ENCODE measurements at regions not wholly inside any gene's neighbourhood (a gene's known extent, or its start where the extent isn't known, plus 50 kb on each side); places are given as distances from the start of the nearest gene placed in this dataset.

GRCh38 chr7:145633513-145633912 is 483.1 kb upstream of the CNTNAP2 start:
- Mint-ChIP-seq H3K4me1 (no peaks in the 10 kb centered on the region), H3K27ac (no peak overlapping the region), H3K36me3 (no peaks in the 10 kb centered on the region), H3K4me3 (no peak overlapping the region), H3K9me3 (peaks cover 8 to 47% (median 28%) of the 10 kb centered on the region in 6 donors), H3K27me3 (ENCODE audit: low read depth in 3 of 3) (peaks cover 0 to 2% (median 0%) of the 10 kb centered on the region in 3 donors)
- DNase-seq, result no peak

- no peak overlapping the region for H3K27ac Mint-ChIP-seq
- no peak overlapping the region for H3K4me3 Mint-ChIP-seq
- no peak for DNase-seq
- peaks cover 5 to 51% (median 15%) of the 10 kb centered on the region in 6 donors for H3K9me3 Mint-ChIP-seq
- no peaks in the 10 kb centered on the region for H3K27me3 Mint-ChIP-seq (ENCODE audit: low read depth in 3 of 3)
- H3K36me3 Mint-ChIP-seq, result no peaks in the 10 kb centered on the region
- H3K4me1 Mint-ChIP-seq, result no peaks in the 10 kb centered on the region
These were observed 492.0 kb upstream of the CNTNAP2 start for GRCh38 chr7:145624618-145625017.

GRCh38 chr7:145605963-145606362 is 510.6 kb upstream of the CNTNAP2 start:
- DNase-seq, result no peak
- Mint-ChIP-seq H3K36me3 (peaks cover 0 to 4% (median 0%) of the 10 kb centered on the region in 3 donors), H3K27ac (no peak overlapping the region), H3K4me1 (no peaks in the 10 kb centered on the region), H3K9me3 (peaks cover 12 to 48% (median 34%) of the 10 kb centered on the region in 6 donors), H3K4me3 (no peak overlapping the region), H3K27me3 (ENCODE audit: low read depth in 3 of 3) (peaks cover 0 to 2% (median 0%) of the 10 kb centered on the region in 3 donors)

GRCh38 chr7:145599376-145599775 is 517.2 kb upstream of the CNTNAP2 start:
- Mint-ChIP-seq H3K4me3 (no peak overlapping the region), H3K4me1 (no peaks in the 10 kb centered on the region), H3K36me3 (no peaks in the 10 kb centered on the region), H3K27me3 (ENCODE audit: low read depth in 3 of 3) (no peaks in the 10 kb centered on the region), H3K27ac (no peak overlapping the region), H3K9me3 (peaks cover 9 to 48% (median 23%) of the 10 kb centered on the region in 6 donors)
- no peak for DNase-seq

DNA sequence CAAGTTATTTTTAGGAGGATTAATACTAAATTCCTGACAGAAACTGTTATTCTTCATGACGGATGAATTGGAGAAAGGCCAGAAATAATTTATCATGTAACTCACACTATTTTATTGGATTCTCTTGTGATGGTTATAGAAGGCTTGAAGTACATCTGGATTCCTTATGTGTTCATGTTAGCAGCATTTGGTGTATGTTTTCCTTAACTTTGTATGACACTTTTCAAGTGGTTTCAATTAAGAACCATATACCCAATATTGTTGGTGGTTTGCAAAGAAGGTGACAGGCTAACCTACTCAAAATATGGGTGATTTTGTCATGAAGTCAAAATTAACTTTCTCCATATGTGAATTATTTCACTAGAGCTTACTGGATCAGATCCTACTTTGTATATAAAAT is 532.2 kb upstream of the CNTNAP2 start:
- H3K27me3 Mint-ChIP-seq (ENCODE audit: low read depth in 3 of 3), result peaks cover 0 to 5% (median 0%) of the 10 kb centered on the region in 3 donors
- H3K27ac Mint-ChIP-seq, result no peak overlapping the region
- H3K36me3 Mint-ChIP-seq, result peaks cover 0 to 7% (median 0%) of the 10 kb centered on the region in 3 donors
- peaks cover 0 to 47% (median 30%) of the 10 kb centered on the region in 6 donors for H3K9me3 Mint-ChIP-seq
- DNase-seq, result no peak
- H3K4me3 Mint-ChIP-seq, result no peak overlapping the region
- H3K4me1 Mint-ChIP-seq, result no peaks in the 10 kb centered on the region

- H3K9me3 Mint-ChIP-seq, result peaks cover 3 to 52% (median 35%) of the 10 kb centered on the region in 6 donors
- H3K4me3 Mint-ChIP-seq, result no peak overlapping the region
- peaks cover 0 to 5% (median 0%) of the 10 kb centered on the region in 3 donors for H3K27me3 Mint-ChIP-seq (ENCODE audit: low read depth in 3 of 3)
- peaks cover 0 to 7% (median 0%) of the 10 kb centered on the region in 3 donors for H3K36me3 Mint-ChIP-seq
- no peaks in the 10 kb centered on the region for H3K4me1 Mint-ChIP-seq
- no peak overlapping the region for H3K27ac Mint-ChIP-seq
- no peak for DNase-seq
These were observed 533.8 kb upstream of the CNTNAP2 start for GRCh38 chr7:145582742-145583303.

- no peak for DNase-seq
- no peak overlapping the region for H3K27ac Mint-ChIP-seq
- no peaks in the 10 kb centered on the region for H3K36me3 Mint-ChIP-seq
- peaks cover 0 to 1% (median 0%) of the 10 kb centered on the region in 3 donors for H3K27me3 Mint-ChIP-seq (ENCODE audit: low read depth in 3 of 3)
- H3K4me3 Mint-ChIP-seq, result no peak overlapping the region
- H3K4me1 Mint-ChIP-seq, result no peaks in the 10 kb centered on the region
- H3K9me3 Mint-ChIP-seq, result peaks cover 6 to 39% (median 9%) of the 10 kb centered on the region in 6 donors
These were observed 558.8 kb upstream of the CNTNAP2 start for GRCh38 chr7:145557805-145558204.

GRCh38 chr7:145543242-145543641 is 573.4 kb upstream of the CNTNAP2 start:
- Mint-ChIP-seq H3K9me3 (peaks cover 2 to 25% (median 19%) of the 10 kb centered on the region in 6 donors), H3K36me3 (no peaks in the 10 kb centered on the region), H3K4me1 (no peaks in the 10 kb centered on the region), H3K27me3 (ENCODE audit: low read depth in 3 of 3) (no peaks in the 10 kb centered on the region), H3K27ac (no peak overlapping the region), H3K4me3 (no peak overlapping the region)
- DNase-seq, result no peak

DNA sequence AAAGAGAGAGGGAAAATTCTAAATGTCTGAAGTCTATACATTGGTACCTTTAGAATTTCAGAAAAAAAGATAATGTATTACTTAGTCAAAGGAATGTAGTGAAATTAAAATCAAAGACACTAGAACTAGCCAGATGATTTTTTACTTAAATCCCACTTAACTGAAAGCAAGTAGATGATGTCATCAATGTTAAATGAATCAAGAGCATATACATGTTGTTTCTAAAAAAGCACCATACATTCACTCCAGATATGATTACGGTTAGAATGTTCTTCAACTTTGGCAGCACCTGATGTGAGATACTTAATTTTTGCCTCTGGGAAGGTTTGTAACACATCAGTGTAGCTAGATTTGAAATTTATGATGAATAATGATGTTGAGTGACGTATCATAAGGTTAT is 576.7 kb upstream of the CNTNAP2 start:
- Mint-ChIP-seq H3K4me3 (no peak overlapping the region), H3K9me3 (peaks cover 4 to 17% (median 14%) of the 10 kb centered on the region in 6 donors), H3K36me3 (no peaks in the 10 kb centered on the region), H3K27ac (no peak overlapping the region), H3K4me1 (no peaks in the 10 kb centered on the region), H3K27me3 (ENCODE audit: low read depth in 3 of 3) (no peaks in the 10 kb centered on the region)
- DNase-seq, result no peak

- H3K4me1 Mint-ChIP-seq, result no peaks in the 10 kb centered on the region
- no peak overlapping the region for H3K4me3 Mint-ChIP-seq
- no peak for DNase-seq
- H3K27ac Mint-ChIP-seq, result no peak overlapping the region
- H3K9me3 Mint-ChIP-seq, result peaks cover 4 to 31% (median 8%) of the 10 kb centered on the region in 6 donors
- no peaks in the 10 kb centered on the region for H3K36me3 Mint-ChIP-seq
- H3K27me3 Mint-ChIP-seq (ENCODE audit: low read depth in 3 of 3), result no peaks in the 10 kb centered on the region
These were observed 582.3 kb upstream of the CNTNAP2 start for GRCh38 chr7:145534301-145534700.

- Mint-ChIP-seq H3K36me3 (no peaks in the 10 kb centered on the region), H3K9me3 (peaks cover 0 to 23% (median 8%) of the 10 kb centered on the region in 6 donors), H3K4me3 (no peak overlapping the region), H3K27ac (no peak overlapping the region), H3K4me1 (no peaks in the 10 kb centered on the region), H3K27me3 (ENCODE audit: low read depth in 3 of 3) (no peaks in the 10 kb centered on the region)
- DNase-seq, result no peak
These were observed 596.3 kb upstream of the CNTNAP2 start for GRCh38 chr7:145520284-145520683.

DNA sequence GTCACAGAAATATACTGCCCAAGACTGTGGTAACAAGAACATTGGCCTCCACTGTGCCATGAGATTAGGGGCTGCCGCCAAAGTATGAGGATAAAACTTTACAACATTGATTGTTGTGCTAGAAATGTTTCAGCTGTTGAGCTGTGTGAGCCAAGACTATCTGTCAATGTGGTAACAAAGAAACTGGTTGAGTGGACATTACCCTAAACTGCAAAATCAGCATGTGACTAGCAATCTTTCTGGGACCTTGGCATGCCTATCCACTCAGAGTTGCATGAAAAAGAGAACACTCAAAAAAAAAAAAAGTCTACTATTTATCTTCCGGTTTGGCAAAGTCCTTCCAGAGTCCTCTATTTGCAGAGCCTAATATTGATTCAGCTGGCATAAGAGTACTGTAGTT is 605.6 kb upstream of the CNTNAP2 start:
- Mint-ChIP-seq H3K4me3 (no peak overlapping the region), H3K27me3 (ENCODE audit: low read depth in 3 of 3) (peaks cover 0 to 2% (median 0%) of the 10 kb centered on the region in 3 donors)

DNA sequence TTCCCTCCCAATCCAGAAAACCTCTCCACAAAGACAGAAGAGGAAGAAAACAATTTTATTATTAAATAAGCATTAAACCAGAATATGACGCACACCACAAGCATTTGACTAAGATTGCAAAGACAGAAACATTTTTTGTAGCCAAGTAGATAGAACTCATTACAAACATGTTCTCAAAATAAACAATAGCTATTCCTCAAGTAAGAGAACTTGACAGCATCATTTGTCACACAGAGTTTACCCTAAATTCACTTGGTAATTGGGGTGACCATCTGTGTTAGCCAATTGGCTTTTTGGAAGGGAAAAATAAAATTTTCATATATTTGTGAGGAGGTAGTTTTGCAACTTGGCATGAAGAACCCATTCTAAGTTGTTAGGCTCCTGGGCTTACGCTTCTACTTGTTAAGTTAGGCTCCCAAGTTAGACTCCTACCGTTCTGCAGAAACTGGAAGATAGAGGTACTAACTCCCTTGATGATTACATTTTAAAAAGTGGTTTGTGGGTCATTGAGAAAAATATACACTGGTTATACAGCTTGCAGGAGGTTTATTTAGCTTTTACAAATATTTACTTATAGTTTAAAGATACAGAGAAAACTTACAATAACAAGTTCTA is 618.6 kb upstream of the CNTNAP2 start:
- Mint-ChIP-seq H3K4me3 (no peak overlapping the region), H3K36me3 (no peaks in the 10 kb centered on the region), H3K27me3 (ENCODE audit: low read depth in 3 of 3) (peaks cover 0 to 3% (median 0%) of the 10 kb centered on the region in 3 donors), H3K9me3 (peaks cover 8 to 58% (median 29%) of the 10 kb centered on the region in 6 donors), H3K27ac (no peak overlapping the region), H3K4me1 (no peaks in the 10 kb centered on the region)
- DNase-seq, result no peak

More for the DNA sequence above, 605.6 kb upstream of the CNTNAP2 start:
- Mint-ChIP-seq H3K36me3 (no peaks in the 10 kb centered on the region), H3K9me3 (peaks cover 3 to 35% (median 11%) of the 10 kb centered on the region in 6 donors), H3K4me1 (no peaks in the 10 kb centered on the region), H3K27ac (no peak overlapping the region)
- DNase-seq, result no peak

- no peaks in the 10 kb centered on the region for H3K27me3 Mint-ChIP-seq (ENCODE audit: low read depth in 3 of 3)
- no peak overlapping the region for H3K4me3 Mint-ChIP-seq
- peaks cover 16 to 67% (median 34%) of the 10 kb centered on the region in 6 donors for H3K9me3 Mint-ChIP-seq
- no peaks in the 10 kb centered on the region for H3K4me1 Mint-ChIP-seq
- H3K27ac Mint-ChIP-seq, result no peak overlapping the region
- DNase-seq, result no peak
- no peaks in the 10 kb centered on the region for H3K36me3 Mint-ChIP-seq
These were observed 626.2 kb upstream of the CNTNAP2 start for GRCh38 chr7:145490356-145490755.

Data from immature natural killer cell (primary cell).